Fibroblast of lung (primary cell): ENCODE measurements at regions not wholly inside any gene's neighbourhood (a gene's known extent, or its start where the extent isn't known, plus 50 kb on each side); places are given as distances from the start of the nearest gene placed in this dataset.

ENCODE experiments used
- DNase-seq, 2 donors: peaks; one replicate each; pipeline versions ENCODE4 v3.0.0 to v3.0.0-alpha.2; 2010; ENCODE audit warnings: low read depth in 2 of 2
- H2AFZ ChIP-seq: 2 replicates; pipeline ENCODE4 v1.5.1; 2012; ENCODE audit warnings: low read length, control low read depth, inconsistent platforms
- H3K27ac ChIP-seq: 2 replicates; pipeline ENCODE4 v1.5.1; 2011; ENCODE audit warnings: low read length, control low read depth; ENCODE audit not compliant: insufficient read depth
- H3K27me3 ChIP-seq: 2 replicates; pipeline ENCODE4 v1.5.1; 2011; ENCODE audit warnings: mild to moderate bottlenecking, low read length; ENCODE audit not compliant: control insufficient read depth, insufficient read depth
- H3K36me3 ChIP-seq: 2 replicates; pipeline ENCODE4 v1.5.1; 2011; ENCODE audit warnings: low read length; ENCODE audit not compliant: control insufficient read depth, insufficient read depth
- H3K4me1 ChIP-seq: 2 replicates; pipeline ENCODE4 v1.5.1; 2011; ENCODE audit warnings: low read length; ENCODE audit not compliant: control insufficient read depth, insufficient read depth; ENCODE audit errors: extremely low read depth
- H3K4me2 ChIP-seq: 2 replicates; pipeline ENCODE4 v1.5.1; 2011; ENCODE audit warnings: low read length, control low read depth; ENCODE audit not compliant: insufficient read depth; ENCODE audit errors: extremely low read depth
- H3K4me3 ChIP-seq, 4 experiments: fragments of 200-600 bp in 1 of 4; sonication (generic) in 1 of 4; replicated peaks in 1 of 4; 2 replicates each; pipeline ENCODE4 v1.5.1; 2011 to 2016; ENCODE audit warnings: low read length in 4 of 4, low read depth in 3 of 4, mild to moderate bottlenecking in 3 of 4, control low read depth in 2 of 4, inconsistent platforms in 1 of 4, mixed read lengths in 1 of 4; ENCODE audit not compliant: insufficient read depth in 1 of 4; ENCODE audit errors: control extremely low read depth in 1 of 4
- H3K79me2 ChIP-seq: 2 replicates; pipeline ENCODE4 v1.5.1; 2012; ENCODE audit warnings: mild to moderate bottlenecking, low read length, inconsistent platforms; ENCODE audit not compliant: control insufficient read depth, insufficient read depth
- H3K9ac ChIP-seq: 2 replicates; pipeline ENCODE4 v1.5.1; 2011; ENCODE audit warnings: mild to moderate bottlenecking, low read length, control low read depth; ENCODE audit not compliant: insufficient read depth
- H3K9me3 ChIP-seq: 2 replicates; pipeline ENCODE4 v1.5.1; 2012; ENCODE audit warnings: low read depth, low read length; ENCODE audit not compliant: control insufficient read depth, insufficient read depth
- H4K20me1 ChIP-seq: 2 replicates; pipeline ENCODE4 v1.5.1; 2011; ENCODE audit warnings: low read length; ENCODE audit not compliant: control insufficient read depth, insufficient read depth; ENCODE audit errors: extremely low read depth
- CTCF ChIP-seq, 2 donors: IDR thresholded peaks in 1 of 2; conservative IDR thresholded peaks in 1 of 2; 1 replicate in 1 of 2; 2 replicates in 1 of 2; pipeline ENCODE4 v1.5.1; 2011 to 2012; ENCODE audit warnings: low read length in 2 of 2, control low read depth in 1 of 2, inconsistent platforms in 1 of 2, low read depth in 1 of 2, mild to moderate bottlenecking in 1 of 2
- EZH2 ChIP-seq: IDR thresholded peaks from 2 replicates; pipeline ENCODE4 v1.5.1; 2012; ENCODE audit warnings: low read length, control low read depth, mild to moderate bottlenecking; ENCODE audit errors: missing control alignments

DNA sequence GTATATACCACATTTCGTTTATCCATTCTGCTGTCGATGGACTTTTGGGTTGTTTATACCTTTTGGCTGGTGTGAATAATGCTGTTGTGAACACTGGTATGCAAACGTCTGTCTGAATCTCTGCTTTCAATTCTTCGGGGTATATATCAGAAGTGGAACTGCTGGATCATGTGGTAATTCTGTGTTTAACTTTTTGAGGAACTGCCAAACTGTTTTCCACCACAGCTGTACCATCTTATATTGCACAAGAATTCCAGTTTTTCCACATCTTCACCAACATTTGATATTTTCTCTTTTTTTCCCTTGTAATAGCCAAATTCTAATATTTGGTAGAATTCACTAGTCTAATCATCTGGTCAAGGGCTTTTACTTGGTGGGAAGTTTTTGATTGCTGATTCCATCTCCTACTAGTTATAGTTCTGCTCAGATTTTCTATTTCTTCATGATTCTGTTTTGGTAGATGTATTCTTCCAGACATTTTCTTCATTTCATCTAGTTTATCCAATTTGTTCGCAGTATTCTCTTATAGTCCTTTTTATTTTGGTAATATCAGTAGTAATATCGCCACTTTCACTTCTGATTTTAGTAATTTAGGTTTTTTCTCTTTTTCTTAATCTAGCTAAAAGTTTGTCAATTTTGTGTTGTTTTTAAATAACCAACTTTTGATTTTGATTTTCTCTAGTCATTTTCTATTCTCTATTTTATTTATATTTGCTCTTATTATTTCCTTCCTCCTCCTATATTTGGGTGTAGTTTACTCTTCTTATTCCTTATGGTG lies 271.2 kb downstream of the ZEB1 start:
- Histone ChIP-seq H3K9ac (no peak overlapping the region), H3K9me3 (no peaks in the 10 kb centered on the region), H3K27me3 (no peaks in the 10 kb centered on the region), H3K4me2 (no peak overlapping the region), H2AFZ (no peak overlapping the region), H3K79me2 (no peaks in the 10 kb centered on the region), H3K36me3 (no peaks in the 10 kb centered on the region), H3K4me1 (no peaks in the 10 kb centered on the region), H3K27ac (no peak overlapping the region), H4K20me1 (no peaks in the 10 kb centered on the region), H3K4me3 (no peak overlapping the region)
- TF ChIP-seq EZH2, result no peak
- no peak for TF ChIP-seq CTCF (conservative IDR thresholded peaks at IDR 0.05 in 1 of 2, IDR thresholded peaks at IDR 0.05 in 1 of 2; ENCODE audit: low read depth in 1 of 2, low read length in 2 of 2)
- peak in 1 of 2 donors; percentile 64 for DNase-seq

- Histone ChIP-seq H3K36me3 (no peaks in the 10 kb centered on the region), H3K4me1 (peaks cover 5% of the 10 kb centered on the region), H3K27me3 (no peaks in the 10 kb centered on the region), H3K9me3 (no peaks in the 10 kb centered on the region), H3K27ac (no peak overlapping the region), H4K20me1 (no peaks in the 10 kb centered on the region), H3K79me2 (no peaks in the 10 kb centered on the region), H3K4me3 (no peak overlapping the region), H3K9ac (no peak overlapping the region), H2AFZ (no peak overlapping the region), H3K4me2 (no peak overlapping the region)
- no peak for DNase-seq
- TF ChIP-seq EZH2 (no peak), CTCF (conservative IDR thresholded peaks at IDR 0.05 in 1 of 2, IDR thresholded peaks at IDR 0.05 in 1 of 2; ENCODE audit: low read depth in 1 of 2, low read length in 2 of 2) (no peak)
Observed at GRCh38 chr10:31587691-31588090, 268.7 kb downstream of the ZEB1 start.

- Histone ChIP-seq H3K4me2 (no peak overlapping the region), H2AFZ (no peak overlapping the region), H3K79me2 (no peaks in the 10 kb centered on the region), H3K9ac (no peak overlapping the region), H3K4me1 (peaks cover 7% of the 10 kb centered on the region), H3K4me3 (no peak overlapping the region), H3K27me3 (no peaks in the 10 kb centered on the region), H3K27ac (no peak overlapping the region), H4K20me1 (no peaks in the 10 kb centered on the region), H3K36me3 (no peaks in the 10 kb centered on the region), H3K9me3 (no peaks in the 10 kb centered on the region)
- DNase-seq, result no peak
- TF ChIP-seq EZH2 (no peak), CTCF (conservative IDR thresholded peaks at IDR 0.05 in 1 of 2, IDR thresholded peaks at IDR 0.05 in 1 of 2; ENCODE audit: low read depth in 1 of 2, low read length in 2 of 2) (no peak)
Observed at GRCh38 chr10:31586723-31587638, 268.0 kb downstream of the ZEB1 start.
